Fibroblast of the conjunctiva (primary cell): ENCODE measurements at regions not wholly inside any gene's neighbourhood (a gene's known extent, or its start where the extent isn't known, plus 50 kb on each side); places are given as distances from the start of the nearest gene placed in this dataset.

Experiments used
- DNase-seq: peaks from one replicate; pipeline ENCODE4 v3.0.0-alpha.2; 2010; ENCODE audit warnings: low read depth

- DNase-seq: no peak
These were observed 380.4 kb upstream of the ZMIZ1 start for GRCh38 chr10:78688230-78688900.

DNA sequence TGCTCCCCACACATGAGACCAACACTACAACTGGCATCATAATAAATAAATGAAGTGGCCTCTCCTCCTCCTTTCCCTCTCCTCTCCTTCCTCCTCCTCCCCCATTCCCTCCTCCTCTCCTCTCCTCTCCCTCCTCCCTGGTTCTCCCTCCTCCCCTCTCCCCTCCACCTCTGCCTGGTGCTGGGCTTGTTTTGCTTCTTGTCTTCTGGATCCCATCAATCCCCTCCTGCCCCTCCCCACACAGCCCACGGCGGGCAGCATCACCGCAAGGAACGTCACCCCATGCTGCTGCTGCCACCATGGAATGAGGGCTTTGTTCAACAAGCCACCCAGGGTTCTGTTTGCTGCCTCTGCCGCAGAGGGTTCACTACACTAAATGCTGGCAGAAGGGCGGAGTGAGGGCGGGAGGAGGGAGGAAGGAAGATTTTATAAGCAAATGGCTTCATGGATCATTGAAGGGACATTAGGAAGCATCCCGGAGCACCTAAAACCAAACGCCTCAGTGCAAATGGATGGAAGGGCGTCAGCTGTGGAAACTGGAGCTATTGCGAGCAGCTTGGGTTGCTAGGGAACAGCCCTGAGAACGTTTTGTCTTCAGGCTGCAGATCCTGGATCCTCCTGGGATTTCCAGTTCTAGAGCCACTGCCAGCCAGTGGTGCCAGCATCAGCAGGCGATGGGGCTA is 379.7 kb upstream of the ZMIZ1 start:
- DNase-seq: peak; percentile 66

DNA sequence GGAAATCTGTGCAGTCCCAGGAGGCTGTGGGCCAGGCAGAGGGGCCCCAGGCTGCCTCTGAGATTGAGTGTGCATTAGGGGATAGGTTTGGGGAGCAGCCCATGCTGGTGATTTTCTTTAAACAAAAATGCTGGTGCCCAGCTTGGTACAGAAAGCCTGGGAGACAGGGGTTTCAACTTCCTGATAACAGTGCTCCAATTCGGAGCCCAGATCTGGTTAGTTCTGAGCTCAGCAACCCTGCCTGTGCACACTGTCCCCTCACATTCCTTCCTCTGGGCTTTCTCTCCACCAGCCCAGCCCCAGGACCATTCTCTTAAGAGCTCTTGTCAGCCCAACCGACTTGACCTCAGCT is 379.2 kb upstream of the ZMIZ1 start:
- DNase-seq: no peak

DNA sequence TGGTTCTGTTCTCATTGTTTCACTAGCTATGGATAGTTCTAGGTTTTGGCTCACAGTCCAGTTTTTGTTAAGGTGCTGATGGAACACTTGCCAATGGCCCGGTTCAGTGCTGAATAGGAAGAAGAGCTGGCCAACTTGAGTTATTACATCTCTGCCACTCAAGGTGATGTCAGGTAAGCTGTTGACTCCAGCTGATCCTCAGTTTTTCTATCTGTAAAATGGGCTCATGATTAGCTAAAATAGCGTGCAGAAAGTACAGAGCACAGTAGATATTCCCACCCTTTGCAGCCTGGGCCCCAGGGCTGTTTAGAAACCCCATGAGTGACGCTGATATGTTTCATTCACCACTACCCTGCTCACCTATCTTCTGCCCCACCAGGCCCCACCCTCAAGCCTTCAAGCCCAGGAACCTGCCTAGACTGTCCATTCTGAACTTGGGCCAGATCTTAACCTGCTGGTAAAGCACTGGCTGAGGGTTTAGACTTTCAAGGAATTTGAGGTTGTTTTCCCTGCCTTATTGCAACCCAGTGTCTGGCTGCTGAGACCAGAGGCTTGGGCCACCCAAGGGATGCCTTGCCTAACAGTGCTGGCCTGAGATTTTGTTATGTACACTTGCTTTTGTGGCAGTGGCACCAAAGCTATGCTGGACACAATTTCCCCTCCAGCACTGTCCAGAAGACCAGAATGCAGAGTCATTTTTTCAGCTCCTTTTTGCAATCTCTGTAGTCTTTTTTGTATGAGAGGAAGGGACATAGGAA is 378.2 kb upstream of the ZMIZ1 start:
- no peak for DNase-seq

DNA sequence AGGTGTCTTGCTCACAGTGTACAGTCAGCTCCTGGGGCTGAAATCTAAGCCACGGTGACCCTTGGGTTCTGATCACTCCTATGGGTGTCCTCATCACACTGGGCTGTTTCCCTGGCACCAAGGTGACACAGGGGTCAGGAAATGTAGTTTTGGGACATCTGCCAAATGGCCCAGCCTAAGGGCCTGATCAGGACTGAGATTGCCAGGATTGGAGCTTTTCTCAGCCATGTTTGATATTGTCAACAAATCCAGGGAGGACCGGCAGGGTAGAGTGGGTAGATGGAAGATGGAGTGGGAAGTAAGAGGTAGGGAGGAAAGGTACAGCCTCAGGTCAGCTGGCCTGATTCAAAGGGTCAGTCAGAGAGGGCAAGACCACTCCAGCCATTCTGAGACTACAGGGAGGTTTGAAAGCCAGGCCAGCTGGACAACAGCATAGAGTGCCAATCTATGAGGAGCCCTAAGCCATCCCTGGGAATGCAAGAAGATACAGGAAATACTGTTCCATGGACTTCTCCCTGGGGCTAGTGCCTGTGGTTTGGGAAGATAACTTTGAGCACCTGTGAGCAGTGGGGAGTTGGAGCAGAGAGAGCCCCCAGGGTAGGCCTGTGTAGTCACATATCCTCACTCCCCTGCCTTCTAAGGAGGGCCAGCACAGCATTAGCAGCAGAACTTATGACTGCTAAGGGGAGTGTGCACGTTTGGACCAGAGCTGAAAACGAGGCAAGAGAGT is 377.3 kb upstream of the ZMIZ1 start:
- no peak for DNase-seq

DNA sequence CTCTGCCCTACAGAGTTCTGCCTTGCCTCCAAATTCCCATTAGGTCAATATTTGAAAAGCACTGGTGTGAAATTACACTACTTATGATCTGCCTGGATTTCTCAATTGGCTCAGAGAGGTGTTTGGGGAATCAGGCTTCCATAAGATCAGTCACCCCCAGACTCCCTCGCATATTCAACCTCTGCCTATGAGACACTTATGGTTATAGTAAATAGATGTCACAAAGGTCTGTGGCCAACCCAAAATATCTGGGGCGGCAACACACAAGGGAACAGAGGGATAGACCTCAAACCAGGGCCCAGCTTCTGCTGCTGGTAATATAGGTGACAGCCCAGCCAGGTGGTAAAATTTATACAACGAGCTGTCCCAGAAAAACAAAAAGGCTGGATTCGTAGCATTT is 376.7 kb upstream of the ZMIZ1 start:
- no peak for DNase-seq

DNA sequence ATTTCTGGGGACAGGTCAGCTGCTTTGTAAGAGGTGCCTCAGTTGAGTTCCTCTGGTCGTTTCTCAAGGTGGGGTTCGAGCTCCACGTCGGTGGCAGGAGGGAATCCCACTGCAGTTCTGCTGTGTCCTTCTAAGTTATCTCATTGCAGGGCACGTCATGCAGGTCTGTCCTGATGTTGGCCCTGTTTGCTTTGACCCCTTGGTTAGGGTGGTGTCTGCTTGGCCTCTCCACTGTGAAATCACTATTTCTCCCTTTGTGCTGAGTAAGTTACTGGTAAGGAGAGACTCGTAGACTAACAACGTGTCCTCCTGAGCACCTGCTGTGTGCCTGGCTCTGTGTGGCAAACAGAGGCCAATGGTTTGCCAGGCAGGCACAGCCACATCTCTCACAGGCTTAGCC is 372.9 kb upstream of the ZMIZ1 start:
- DNase-seq: no peak

- no peak for DNase-seq
These were observed 371.9 kb upstream of the ZMIZ1 start for GRCh38 chr10:78696791-78697395.

GRCh38 chr10:78699971-78700370 is 368.8 kb upstream of the ZMIZ1 start:
- no peak for DNase-seq

GRCh38 chr10:78700413-78700812 is 368.4 kb upstream of the ZMIZ1 start:
- no peak for DNase-seq

GRCh38 chr10:78700816-78701520 is 367.8 kb upstream of the ZMIZ1 start:
- DNase-seq: no peak

DNA sequence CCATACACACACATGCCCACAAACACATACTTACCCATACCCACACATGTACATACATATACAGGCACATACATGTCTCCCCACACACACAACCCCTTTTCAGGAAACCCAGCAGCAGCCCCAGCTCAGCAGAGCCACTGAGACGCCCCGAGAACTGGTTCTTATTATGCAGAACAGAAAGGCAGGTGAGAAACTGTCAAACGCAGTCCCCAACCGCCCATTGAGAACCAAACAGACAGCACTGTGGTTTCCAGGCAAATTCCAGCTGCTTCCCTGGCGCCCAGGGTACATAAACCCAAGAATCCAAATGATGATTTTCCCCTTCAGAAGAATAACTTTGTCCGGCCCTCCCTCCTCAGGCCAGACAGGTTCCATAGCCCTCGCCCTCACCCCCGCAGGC is 366.6 kb upstream of the ZMIZ1 start:
- no peak for DNase-seq

- no peak for DNase-seq
These were observed 365.9 kb upstream of the ZMIZ1 start for GRCh38 chr10:78702876-78703275.

DNA sequence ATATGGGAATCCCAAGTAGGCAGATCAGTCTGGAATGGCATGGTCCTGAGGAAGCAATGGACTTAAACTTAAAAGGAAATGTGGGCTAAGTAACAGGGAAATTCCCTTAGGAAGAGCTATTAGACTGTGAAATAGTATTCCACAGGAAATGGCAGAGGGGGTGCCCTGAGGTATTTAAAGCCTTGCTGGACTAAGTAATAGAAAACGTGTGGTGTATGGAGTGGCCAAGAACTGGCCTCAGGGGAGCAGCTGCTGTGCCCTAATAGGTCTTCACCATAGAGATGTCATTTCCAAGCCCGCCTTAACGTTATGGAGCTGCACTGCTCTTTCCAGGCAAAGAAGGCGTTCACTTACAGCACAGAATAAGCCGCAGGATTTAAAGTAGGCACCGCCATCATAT is 365.2 kb upstream of the ZMIZ1 start:
- DNase-seq: no peak

- DNase-seq: no peak
These were observed 362.5 kb upstream of the ZMIZ1 start for GRCh38 chr10:78706256-78706655.

DNA sequence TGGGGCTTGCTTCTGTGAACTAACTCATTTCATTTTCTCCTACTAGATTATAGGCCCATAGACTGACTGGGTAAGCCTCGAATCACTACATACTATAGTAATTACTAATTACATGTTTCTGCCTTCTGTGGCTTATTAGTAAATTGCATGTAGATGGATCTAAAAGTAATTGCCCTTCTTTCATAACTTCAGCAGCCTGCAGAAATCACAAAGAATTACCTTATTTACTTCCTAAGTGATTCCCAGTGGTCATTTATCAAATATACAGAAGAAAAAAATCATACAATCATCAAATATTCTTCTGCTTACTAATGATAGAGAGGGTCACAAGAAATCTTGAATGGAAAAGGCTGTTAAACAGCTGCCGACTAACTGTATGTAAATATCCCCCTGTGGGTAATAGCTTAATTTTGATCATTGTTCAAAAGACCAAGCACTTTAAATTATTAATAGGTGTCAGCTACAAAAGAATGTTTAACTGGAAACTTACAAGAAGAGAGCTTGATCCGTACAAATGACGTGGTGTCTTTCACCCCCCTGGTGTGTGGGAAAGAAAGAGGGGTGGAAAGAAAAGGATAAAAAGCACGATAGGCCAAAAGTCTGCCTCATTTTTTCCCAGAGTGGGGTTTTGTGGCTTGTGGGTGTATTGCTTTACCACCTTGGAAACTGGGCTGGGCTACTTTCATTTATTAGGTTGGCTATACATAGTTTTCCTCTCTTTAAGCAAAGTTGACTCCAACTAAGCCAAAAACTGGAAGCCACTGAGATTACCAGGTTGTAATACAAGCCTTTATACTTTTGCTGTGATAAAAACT is 361.8 kb upstream of the ZMIZ1 start:
- DNase-seq: no peak

- no peak for DNase-seq
These were observed 361.0 kb upstream of the ZMIZ1 start for GRCh38 chr10:78707745-78708144.

- DNase-seq: no peak
These were observed 356.6 kb upstream of the ZMIZ1 start for GRCh38 chr10:78712147-78712546.

GRCh38 chr10:78713659-78714058 is 355.1 kb upstream of the ZMIZ1 start:
- no peak for DNase-seq

GRCh38 chr10:78714225-78714624 is 354.5 kb upstream of the ZMIZ1 start:
- DNase-seq: no peak

DNA sequence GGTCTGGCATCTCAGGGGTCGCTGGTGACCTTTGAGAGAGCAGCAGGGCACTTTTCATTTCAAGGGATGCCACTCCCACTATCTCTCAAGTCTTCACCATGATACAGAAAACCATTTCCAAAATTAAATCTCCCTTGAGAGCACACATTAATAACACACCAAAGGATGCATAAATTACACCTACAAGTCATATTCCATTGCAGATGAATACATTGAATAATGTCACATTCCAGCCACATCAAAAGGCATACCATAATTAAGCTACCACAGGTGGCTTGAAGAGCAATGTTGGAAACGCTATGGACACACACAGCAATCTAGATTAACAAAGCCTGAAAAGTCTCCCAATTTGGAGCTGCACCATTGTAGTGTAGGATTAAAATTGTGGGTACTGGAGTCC is 353.3 kb upstream of the ZMIZ1 start:
- DNase-seq: no peak
